PC-3 (cell line): ENCODE measurements at regions not wholly inside any gene's neighbourhood (a gene's known extent, or its start where the extent isn't known, plus 50 kb on each side); places are given as distances from the start of the nearest gene placed in this dataset.

Source experiments
- ATAC-seq: fragments of 200-7000 bp; cut with Tn5 transposase; 2 replicates; pipeline ENCODE4 v1.9.1; 2020; ENCODE audit warnings: mild to moderate bottlenecking, moderate library complexity
- BruUV-seq: library from RNA; stranded (reverse); fragments of 400-500 nt; replicated peaks from 2 replicates; lab custom pipeline; 2021; lab: Mats Ljungman, UMichigan
- CTCF ChIA-PET: fragments of 300-600 bp; sonication (Branson Sonifier 250); formaldehyde crosslinking; loops from one replicate; lab custom pipeline; 2022; ENCODE audit warnings: antibody characterized with exemption; lab: Charles Lee
- POLR2A ChIA-PET: fragments of 300-600 bp; sonication (Branson Sonifier 250); formaldehyde crosslinking; loops from one replicate; lab custom pipeline; 2022; ENCODE audit warnings: antibody characterized with exemption; ENCODE audit not compliant: unreplicated experiment; lab: Charles Lee
- DNase-seq: peaks from one replicate; pipeline ENCODE4 v3.0.0-alpha.2; 2015
- H2AFZ ChIP-seq: fragments of 300-600 bp; sonication (generic); 2 replicates; pipeline ENCODE4 v1.6.0; 2016; ENCODE audit warnings: antibody characterized with exemption, low read length
- H3F3A ChIP-seq: fragments of 300-600 bp; sonication (generic); one replicate; pipeline ENCODE4 v1.6.0; 2017; ENCODE audit warnings: antibody characterized with exemption, low read length, control low read depth, mild to moderate bottlenecking; ENCODE audit not compliant: unreplicated experiment
- H3K27ac ChIP-seq: fragments of 300-600 bp; sonication (generic); 2 replicates; pipeline ENCODE4 v1.5.1; 2016; ENCODE audit warnings: mild to moderate bottlenecking, low read length
- H3K27me3 ChIP-seq: fragments of 300-600 bp; sonication (generic); 2 replicates; pipeline ENCODE4 v1.6.1; 2016; ENCODE audit warnings: low read length, mixed read lengths
- H3K36me3 ChIP-seq: fragments of 300-600 bp; sonication (generic); 2 replicates; pipeline ENCODE4 v1.6.1; 2016; ENCODE audit warnings: low read depth, mixed run types, low read length, mixed read lengths
- H3K4me1 ChIP-seq: fragments of 300-600 bp; sonication (generic); 2 replicates; pipeline ENCODE4 v1.5.1; 2016; ENCODE audit warnings: low read length; ENCODE audit not compliant: insufficient read depth
- H3K4me2 ChIP-seq: fragments of 300-600 bp; sonication (generic); 2 replicates; pipeline ENCODE4 v1.6.0; 2016; ENCODE audit warnings: low read length
- H3K4me3 ChIP-seq: fragments of 300-600 bp; sonication (generic); 2 replicates; pipeline ENCODE4 v1.5.1; 2016; ENCODE audit warnings: mild to moderate bottlenecking, low read length, mixed read lengths
- H3K79me2 ChIP-seq: fragments of 300-600 bp; sonication (generic); 2 replicates; pipeline ENCODE4 v1.6.1; 2017; ENCODE audit warnings: low read length, mixed read lengths
- H3K9ac ChIP-seq: fragments of 300-600 bp; sonication (generic); 2 replicates; pipeline ENCODE4 v1.6.0; 2016; ENCODE audit warnings: mild to moderate bottlenecking, low read length
- H3K9me2 ChIP-seq: fragments of 300-600 bp; sonication (generic); replicated peaks from 2 replicates; pipeline ENCODE4 v1.6.1; 2016; ENCODE audit warnings: mixed run types, low read length, mixed read lengths
- H3K9me3 ChIP-seq: fragments of 300-600 bp; sonication (generic); 2 replicates; pipeline ENCODE4 v1.6.1; 2016; ENCODE audit warnings: low read length, mixed read lengths
- H4K20me1 ChIP-seq: fragments of 300-600 bp; sonication (generic); 2 replicates; pipeline ENCODE4 v1.6.1; 2016; ENCODE audit warnings: low read length, mixed read lengths
- EZH2 ChIP-seq: fragments of 300-600 bp; sonication (generic); IDR thresholded peaks from one replicate; pipeline ENCODE4 v1.6.1; 2017; ENCODE audit warnings: antibody characterized with exemption, mild to moderate bottlenecking, low read length; ENCODE audit not compliant: unreplicated experiment
- EZH2phosphoT487 ChIP-seq: fragments of 300-600 bp; sonication (generic); IDR thresholded peaks from 2 replicates; pipeline ENCODE4 v1.6.1; 2018; ENCODE audit warnings: mild to moderate bottlenecking, antibody characterized with exemption, low read length, borderline replicate concordance
- intact Hi-C: fragments of 100-400 bp; cut with micrococcal nuclease; formaldehyde crosslinking; loops from 2 replicates; pipeline ENCODE4 v1.9.0; 2023
- TF ChIP-seq, protein P1 (sequence below): fragments of 300-600 bp; sonication (generic); conservative IDR thresholded peaks from 2 replicates; pipeline ENCODE4 v1.5.1; 2017; ENCODE audit warnings: antibody characterized with exemption, low read depth, mild to moderate bottlenecking, low read length

DNA sequence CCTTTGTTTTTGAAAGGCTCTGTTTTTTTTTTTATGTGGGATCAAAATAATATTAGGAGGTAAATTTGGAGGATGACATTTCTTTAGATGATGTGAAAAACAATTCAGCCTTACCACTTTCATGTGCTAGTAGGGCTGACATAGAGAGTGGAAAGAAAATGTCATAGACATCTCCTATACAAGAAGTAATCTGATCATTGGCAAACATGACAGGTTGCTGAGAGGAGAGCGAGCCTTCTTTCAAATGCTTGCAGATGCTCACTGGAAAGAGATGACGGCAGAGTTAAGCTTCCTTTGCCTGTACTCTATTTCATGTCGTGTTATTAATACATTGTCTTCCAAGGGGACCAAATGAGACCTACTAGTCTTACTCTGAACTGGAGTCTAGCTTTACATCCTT, 160.1 kb upstream of the DAP start:
- CTCF ChIA-PET = interaction anchor here (0.6 kb wide), 1 partner anchor 25 kb away, joined by 4 read pairs; no protein-coding TSS in a partner anchor
- Histone ChIP-seq H2AFZ (no peak overlapping the region), H3K27ac (no peak overlapping the region), H3K79me2 (no peaks in the 10 kb centered on the region), H3F3A (no peaks in the 10 kb centered on the region), H3K4me3 (no peak overlapping the region), H4K20me1 (no peaks in the 10 kb centered on the region), H3K36me3 (no peaks in the 10 kb centered on the region), H3K4me1 (no peaks in the 10 kb centered on the region), H3K27me3 (no peaks in the 10 kb centered on the region), H3K9me2 (no peaks in the 10 kb centered on the region; the same call in 1 of the 2 replicates), H3K9me3 (no peaks in the 10 kb centered on the region), H3K4me2 (no peak overlapping the region), H3K9ac (no peak overlapping the region)
- ATAC-seq = no peak
- no TSS peak for BruUV-seq
- DNase-seq = no peak
- TF ChIP-seq EZH2phosphoT487 (no peak), EZH2 (no peak)
- TF ChIP-seq, protein P1, sequence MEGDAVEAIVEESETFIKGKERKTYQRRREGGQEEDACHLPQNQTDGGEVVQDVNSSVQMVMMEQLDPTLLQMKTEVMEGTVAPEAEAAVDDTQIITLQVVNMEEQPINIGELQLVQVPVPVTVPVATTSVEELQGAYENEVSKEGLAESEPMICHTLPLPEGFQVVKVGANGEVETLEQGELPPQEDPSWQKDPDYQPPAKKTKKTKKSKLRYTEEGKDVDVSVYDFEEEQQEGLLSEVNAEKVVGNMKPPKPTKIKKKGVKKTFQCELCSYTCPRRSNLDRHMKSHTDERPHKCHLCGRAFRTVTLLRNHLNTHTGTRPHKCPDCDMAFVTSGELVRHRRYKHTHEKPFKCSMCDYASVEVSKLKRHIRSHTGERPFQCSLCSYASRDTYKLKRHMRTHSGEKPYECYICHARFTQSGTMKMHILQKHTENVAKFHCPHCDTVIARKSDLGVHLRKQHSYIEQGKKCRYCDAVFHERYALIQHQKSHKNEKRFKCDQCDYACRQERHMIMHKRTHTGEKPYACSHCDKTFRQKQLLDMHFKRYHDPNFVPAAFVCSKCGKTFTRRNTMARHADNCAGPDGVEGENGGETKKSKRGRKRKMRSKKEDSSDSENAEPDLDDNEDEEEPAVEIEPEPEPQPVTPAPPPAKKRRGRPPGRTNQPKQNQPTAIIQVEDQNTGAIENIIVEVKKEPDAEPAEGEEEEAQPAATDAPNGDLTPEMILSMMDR = no peak
- intact Hi-C loops = no loop called here
- POLR2A ChIA-PET = no interaction called here

DNA sequence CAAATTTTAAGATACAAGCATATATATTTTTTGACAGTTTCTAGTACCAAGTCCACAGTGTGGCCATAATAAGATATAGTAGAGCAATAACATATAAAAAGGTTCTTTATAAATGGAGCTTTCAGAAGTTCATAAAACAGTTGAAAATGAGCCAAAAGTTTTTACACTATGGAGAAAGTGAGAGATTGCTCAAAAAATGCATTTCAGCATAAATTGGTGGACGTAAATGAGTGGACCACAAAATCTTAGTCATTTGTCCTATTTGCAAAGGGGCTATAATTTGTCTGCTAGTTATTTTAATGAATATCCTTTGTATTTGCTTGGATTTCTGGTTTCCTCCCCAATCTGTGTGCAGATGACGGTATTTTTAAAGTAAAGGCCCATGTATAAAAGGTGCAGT, 159.4 kb upstream of the DAP start:
- Histone ChIP-seq H3K4me2 (no peak overlapping the region), H3K27ac (no peak overlapping the region), H3K9me3 (no peaks in the 10 kb centered on the region), H3F3A (peaks cover 1% of the 10 kb centered on the region), H3K4me1 (peaks cover 6% of the 10 kb centered on the region), H3K4me3 (no peak overlapping the region), H3K9me2 (no peaks in the 10 kb centered on the region; the same call in 1 of the 2 replicates), H2AFZ (no peak overlapping the region), H3K27me3 (no peaks in the 10 kb centered on the region), H4K20me1 (no peaks in the 10 kb centered on the region), H3K79me2 (no peaks in the 10 kb centered on the region), H3K36me3 (no peaks in the 10 kb centered on the region), H3K9ac (no peak overlapping the region)
- ChIA-PET POLR2A (no interaction called here), CTCF (interaction anchor here (0.6 kb wide), 1 partner anchor 26 kb away, joined by 4 read pairs; no protein-coding TSS in a partner anchor)
- no peak for DNase-seq
- ATAC-seq = no peak
- intact Hi-C loops = no loop called here
- TF ChIP-seq EZH2 (no peak), EZH2phosphoT487 (no peak)
- TF ChIP-seq, protein P1 = no peak
- BruUV-seq = no TSS peak

DNA sequence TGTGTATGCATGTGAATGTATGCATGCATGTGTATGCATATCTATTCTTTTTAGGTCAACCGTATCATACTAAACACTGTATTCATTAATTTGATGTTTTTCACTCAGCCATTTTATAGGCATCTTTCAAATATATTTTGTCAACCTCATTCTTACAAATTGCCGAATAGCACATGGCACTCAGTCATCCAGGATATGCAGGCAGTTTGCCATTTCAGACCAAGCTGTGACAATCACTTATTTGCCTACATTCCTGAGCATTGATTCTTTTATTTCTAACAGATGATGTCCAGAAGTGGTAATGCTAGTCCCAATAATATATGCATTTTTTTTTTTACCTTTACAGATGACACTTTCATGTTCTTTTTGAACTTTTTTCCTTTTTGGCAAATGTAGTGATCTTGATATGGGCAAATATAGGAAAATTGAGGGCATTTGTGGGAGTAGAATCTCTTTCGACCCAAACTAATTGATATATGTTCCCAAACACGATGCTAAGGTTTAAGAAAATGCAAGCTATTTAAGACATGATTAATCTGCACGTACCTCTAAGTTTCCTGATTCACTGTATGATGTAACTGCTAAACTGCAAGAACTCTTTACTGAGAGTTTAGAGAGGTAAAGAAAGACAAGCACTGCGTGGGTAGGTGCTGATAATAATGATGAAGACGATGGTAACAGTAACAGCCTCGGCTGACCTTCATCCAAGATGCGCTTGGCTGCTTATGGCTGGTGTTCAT, 153.9 kb upstream of the DAP start:
- Histone ChIP-seq H3K4me3 (peak overlapping the region; percentile 12; the same call in 1 of the 2 replicates), H3F3A (peaks cover 10% of the 10 kb centered on the region), H2AFZ (peak overlapping the region; percentile 37), H3K4me1 (peaks cover 34% of the 10 kb centered on the region), H3K36me3 (no peaks in the 10 kb centered on the region), H3K9me3 (no peaks in the 10 kb centered on the region), H3K27ac (peak overlapping the region; percentile 64), H4K20me1 (no peaks in the 10 kb centered on the region), H3K27me3 (no peaks in the 10 kb centered on the region), H3K9ac (no peak overlapping the region; the same call in 1 of the 2 replicates), H3K9me2 (no peaks in the 10 kb centered on the region; the same call in 1 of the 2 replicates), H3K79me2 (no peaks in the 10 kb centered on the region), H3K4me2 (peak overlapping the region; percentile 74)
- no TSS peak for BruUV-seq
- CTCF ChIA-PET = interaction anchor here (0.6 kb wide), 1 partner anchor 1922 kb away, joined by 3 read pairs; no protein-coding TSS in a partner anchor
- POLR2A ChIA-PET = no interaction called here
- ATAC-seq = peak; percentile 45
- TF ChIP-seq EZH2 (no peak), EZH2phosphoT487 (no peak)
- TF ChIP-seq, protein P1 = no peak
- DNase-seq = peak; percentile 88
- intact Hi-C loops = loop anchor here (2.0 to 10.0 kb wide), 5 partner anchors 38 to 218 kb away; partner anchors contain the start of gene DAP
